Epithelial cell of esophagus (primary cell): ENCODE measurements at regions not wholly inside any gene's neighbourhood (a gene's known extent, or its start where the extent isn't known, plus 50 kb on each side); places are given as distances from the start of the nearest gene placed in this dataset.
A peak's percentile ranks its signal among the peaks of the same experiment; 100 is the strongest.

Source experiments
- DNase-seq: peaks from one replicate; pipeline ENCODE4 v3.0.0; 2010; ENCODE audit warnings: low read depth
- H3K4me3 ChIP-seq: 2 replicates; pipeline ENCODE4 v1.5.1; 2011; ENCODE audit warnings: mild to moderate bottlenecking, low read length, control low read depth
- TF ChIP-seq, protein P1 (sequence below): IDR thresholded peaks from 2 replicates; pipeline ENCODE4 v1.5.1; 2011; ENCODE audit warnings: low read depth, mild to moderate bottlenecking, low read length, control low read depth, inconsistent platforms; ENCODE audit not compliant: insufficient read depth; ENCODE audit errors: missing control alignments

- DNase-seq, result no peak
- H3K4me3 ChIP-seq, result no peak overlapping the region
- TF ChIP-seq, protein P1, sequence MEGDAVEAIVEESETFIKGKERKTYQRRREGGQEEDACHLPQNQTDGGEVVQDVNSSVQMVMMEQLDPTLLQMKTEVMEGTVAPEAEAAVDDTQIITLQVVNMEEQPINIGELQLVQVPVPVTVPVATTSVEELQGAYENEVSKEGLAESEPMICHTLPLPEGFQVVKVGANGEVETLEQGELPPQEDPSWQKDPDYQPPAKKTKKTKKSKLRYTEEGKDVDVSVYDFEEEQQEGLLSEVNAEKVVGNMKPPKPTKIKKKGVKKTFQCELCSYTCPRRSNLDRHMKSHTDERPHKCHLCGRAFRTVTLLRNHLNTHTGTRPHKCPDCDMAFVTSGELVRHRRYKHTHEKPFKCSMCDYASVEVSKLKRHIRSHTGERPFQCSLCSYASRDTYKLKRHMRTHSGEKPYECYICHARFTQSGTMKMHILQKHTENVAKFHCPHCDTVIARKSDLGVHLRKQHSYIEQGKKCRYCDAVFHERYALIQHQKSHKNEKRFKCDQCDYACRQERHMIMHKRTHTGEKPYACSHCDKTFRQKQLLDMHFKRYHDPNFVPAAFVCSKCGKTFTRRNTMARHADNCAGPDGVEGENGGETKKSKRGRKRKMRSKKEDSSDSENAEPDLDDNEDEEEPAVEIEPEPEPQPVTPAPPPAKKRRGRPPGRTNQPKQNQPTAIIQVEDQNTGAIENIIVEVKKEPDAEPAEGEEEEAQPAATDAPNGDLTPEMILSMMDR, result no peak
These were observed 71.5 kb upstream of the RGS2 start for GRCh38 chr1:192737306-192737705.

GRCh38 chr1:192739476-192740184, 69.2 kb upstream of the RGS2 start:
- TF ChIP-seq, protein P1, result no peak
- no peak for DNase-seq
- no peak overlapping the region for H3K4me3 ChIP-seq

- TF ChIP-seq, protein P1, result no peak
- no peak overlapping the region for H3K4me3 ChIP-seq
- no peak for DNase-seq
These were observed 68.6 kb upstream of the RGS2 start for GRCh38 chr1:192740214-192740613.

DNA sequence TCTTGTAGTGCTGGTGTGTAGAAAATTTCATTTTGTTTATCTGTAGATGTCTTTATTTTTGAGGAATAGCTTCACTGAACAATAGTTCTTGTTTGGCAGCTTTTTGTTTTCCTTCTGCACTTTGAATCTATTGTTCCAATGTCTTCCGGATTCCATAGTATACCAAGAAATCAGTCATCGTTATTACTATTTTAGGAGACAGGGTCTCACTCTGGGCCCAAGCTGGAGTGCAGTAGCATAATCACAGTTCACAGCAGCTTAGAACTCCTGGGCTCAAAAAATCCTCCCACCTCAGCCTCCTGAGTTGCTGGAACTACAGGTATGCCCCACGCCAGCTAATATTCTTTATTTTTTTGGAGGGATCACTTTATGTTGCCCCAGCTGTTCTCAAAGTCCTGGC, 67.7 kb upstream of the RGS2 start:
- TF ChIP-seq, protein P1, result no peak
- no peak overlapping the region for H3K4me3 ChIP-seq
- DNase-seq, result no peak

- peak; percentile 62 for DNase-seq
- TF ChIP-seq, protein P1, result no peak
- no peak overlapping the region for H3K4me3 ChIP-seq
These were observed 61.5 kb upstream of the RGS2 start for GRCh38 chr1:192747301-192747700.

DNA sequence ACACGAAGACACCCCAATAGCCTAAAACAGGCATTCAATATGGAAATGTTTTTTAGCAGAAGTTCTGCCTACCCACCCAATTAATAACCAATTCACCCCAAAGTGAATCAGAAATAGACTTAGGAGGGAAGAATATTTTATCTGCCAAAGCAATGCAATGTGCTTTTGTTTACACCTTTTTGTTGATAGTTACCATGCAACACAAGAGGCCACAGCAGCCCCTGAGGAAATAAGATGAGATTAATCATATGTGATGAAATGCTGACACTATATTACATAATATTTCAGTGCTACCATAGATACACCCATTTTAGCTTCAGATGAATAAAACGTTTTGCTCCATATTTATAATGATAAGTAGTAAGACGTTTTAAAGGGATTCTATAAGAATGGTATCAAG, 60.9 kb upstream of the RGS2 start:
- peak; percentile 72 for DNase-seq
- TF ChIP-seq, protein P1, result no peak
- no peak overlapping the region for H3K4me3 ChIP-seq

DNA sequence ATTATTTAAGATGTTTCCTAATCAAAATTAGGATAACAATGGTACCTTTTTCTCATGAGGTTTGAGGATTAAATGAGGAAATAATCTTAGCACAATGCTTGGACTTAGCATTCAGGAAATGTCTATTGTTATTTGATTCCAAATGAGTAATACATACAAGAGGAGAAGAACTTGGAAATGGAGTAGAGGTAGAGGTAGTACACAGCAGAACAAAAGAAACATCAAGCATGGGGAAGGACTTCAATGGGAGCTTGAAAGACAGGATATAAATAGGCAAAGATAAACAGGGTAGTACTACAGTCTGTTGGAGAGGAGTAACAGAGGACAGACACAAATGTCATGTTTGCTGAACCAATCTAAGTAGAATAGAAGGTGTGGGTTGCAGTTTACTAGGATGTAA, 59.5 kb upstream of the RGS2 start:
- TF ChIP-seq, protein P1, result no peak
- DNase-seq, result peak; percentile 11
- no peak overlapping the region for H3K4me3 ChIP-seq
